ENCODE measurements at regions not wholly inside any gene's neighbourhood (a gene's known extent, or its start where the extent isn't known, plus 50 kb on each side); places are given as distances from the start of the nearest gene placed in this dataset.

DNA sequence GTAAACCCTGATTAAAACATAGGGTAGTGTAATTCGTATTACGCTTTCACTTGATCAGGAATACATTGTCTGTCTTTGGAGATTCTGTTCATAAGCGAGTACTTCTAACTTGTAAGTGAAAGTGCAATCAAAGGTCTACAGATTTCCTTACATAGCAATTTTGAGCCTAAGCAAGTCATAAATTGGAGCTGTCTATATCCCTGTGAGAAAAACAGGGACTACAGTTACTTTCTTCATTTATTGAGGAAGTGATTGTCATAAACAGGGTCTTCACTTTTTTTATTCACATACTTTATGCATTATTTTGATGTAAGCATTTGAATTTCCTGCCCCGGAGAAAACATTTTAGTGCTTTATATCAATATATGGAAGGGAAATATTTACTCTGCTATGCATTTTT lies 670.4 kb downstream of the CBLN2 start:
- no peaks in the 10 kb centered on the region for H3K27me3 ChIP-seq
- no peaks in the 10 kb centered on the region for H3K9me3 ChIP-seq
- no peak overlapping the region for H3K4me3 ChIP-seq
- no peaks in the 10 kb centered on the region for H3K36me3 ChIP-seq
- ATAC-seq, result no peak
- TF ChIP-seq CTCF (IDR thresholded peaks at IDR 0.05), result no peak
- intact Hi-C loops (cut with DNase I), result no loop called here
- DNase-seq, result no peak
- H3K27ac ChIP-seq, result no peak overlapping the region
- H3K4me1 ChIP-seq, result no peaks in the 10 kb centered on the region

DNA sequence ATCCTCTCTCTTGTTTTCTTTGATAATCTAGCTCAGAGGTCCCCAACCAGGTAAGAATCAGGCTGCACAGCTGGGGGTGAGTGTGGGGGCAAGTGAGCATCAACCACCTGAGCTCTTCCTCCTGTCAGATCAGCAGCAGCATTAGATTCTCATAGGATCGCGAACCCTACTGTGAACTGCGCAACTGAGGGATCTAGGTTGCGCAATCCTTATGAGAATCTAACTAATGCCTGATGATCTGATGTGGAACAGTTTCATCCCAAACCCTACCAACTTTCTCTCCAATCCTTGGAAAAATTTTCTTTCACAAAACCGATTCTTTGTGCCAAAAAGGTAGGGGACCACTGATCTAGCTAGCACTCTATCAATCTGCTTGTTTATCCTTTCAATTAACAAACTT lies 678.3 kb downstream of the CBLN2 start:
- Histone ChIP-seq H3K27ac (no peak overlapping the region), H3K27me3 (no peaks in the 10 kb centered on the region), H3K4me1 (no peaks in the 10 kb centered on the region), H3K36me3 (no peaks in the 10 kb centered on the region), H3K4me3 (no peak overlapping the region), H3K9me3 (no peaks in the 10 kb centered on the region)
- ATAC-seq (no peak), DNase-seq (no peak)
- intact Hi-C loops (cut with DNase I), result no loop called here
- TF ChIP-seq CTCF (IDR thresholded peaks at IDR 0.05), result no peak

DNA sequence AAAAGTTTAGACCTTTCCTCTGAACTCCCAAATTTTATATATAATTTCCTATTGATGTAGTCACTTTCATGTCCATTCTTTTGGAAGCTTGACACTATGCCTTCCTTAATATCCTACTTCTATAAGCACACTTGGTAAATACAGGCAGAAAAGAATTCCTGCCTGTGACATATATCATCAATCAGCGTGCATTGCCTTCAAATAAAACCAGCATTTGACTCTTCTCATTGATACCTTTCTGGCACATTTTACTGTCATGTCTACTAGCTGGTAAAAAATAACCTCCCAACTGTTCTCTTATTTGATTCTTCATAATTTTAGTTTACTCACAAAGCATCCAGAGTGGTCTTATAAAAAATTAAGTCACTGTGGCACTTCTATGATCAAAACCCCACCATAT lies 693.5 kb downstream of the CBLN2 start:
- Histone ChIP-seq H3K4me1 (no peaks in the 10 kb centered on the region), H3K27me3 (no peaks in the 10 kb centered on the region), H3K9me3 (peaks cover 0 to 13% of the 10 kb centered on the region in 2 donors), H3K27ac (no peak overlapping the region), H3K4me3 (no peak overlapping the region), H3K36me3 (no peaks in the 10 kb centered on the region)
- intact Hi-C loops (cut with DNase I), result no loop called here
- ATAC-seq, result no peak
- DNase-seq, result no peak
- no peak for TF ChIP-seq CTCF (IDR thresholded peaks at IDR 0.05)

DNA sequence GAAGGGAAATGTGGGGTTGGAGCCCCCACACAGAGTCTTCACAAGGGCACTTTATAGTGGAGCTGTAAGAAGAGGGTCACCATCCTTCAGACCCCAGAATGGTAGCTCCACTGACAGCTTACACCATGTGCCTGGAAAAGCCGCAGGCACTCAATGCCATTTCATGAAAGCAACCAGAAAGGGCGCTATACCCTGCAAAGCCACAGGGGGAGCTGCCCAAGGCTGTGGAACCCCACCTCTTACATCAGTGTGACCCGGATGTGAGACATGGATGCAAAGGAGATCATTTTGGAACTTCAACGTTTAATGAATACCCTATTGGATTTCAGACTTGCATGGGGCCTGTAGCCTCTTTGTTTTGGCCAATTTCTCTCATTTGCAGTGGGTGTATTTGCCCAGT lies 694.7 kb downstream of the CBLN2 start:
- Histone ChIP-seq H3K4me1 (no peaks in the 10 kb centered on the region), H3K27me3 (no peaks in the 10 kb centered on the region), H3K27ac (no peak overlapping the region), H3K4me3 (no peak overlapping the region), H3K9me3 (peaks cover 0 to 13% of the 10 kb centered on the region in 2 donors), H3K36me3 (no peaks in the 10 kb centered on the region)
- DNase-seq (no peak), ATAC-seq (no peak)
- TF ChIP-seq CTCF (IDR thresholded peaks at IDR 0.05), result no peak
- intact Hi-C loops (cut with DNase I), result no loop called here

DNA sequence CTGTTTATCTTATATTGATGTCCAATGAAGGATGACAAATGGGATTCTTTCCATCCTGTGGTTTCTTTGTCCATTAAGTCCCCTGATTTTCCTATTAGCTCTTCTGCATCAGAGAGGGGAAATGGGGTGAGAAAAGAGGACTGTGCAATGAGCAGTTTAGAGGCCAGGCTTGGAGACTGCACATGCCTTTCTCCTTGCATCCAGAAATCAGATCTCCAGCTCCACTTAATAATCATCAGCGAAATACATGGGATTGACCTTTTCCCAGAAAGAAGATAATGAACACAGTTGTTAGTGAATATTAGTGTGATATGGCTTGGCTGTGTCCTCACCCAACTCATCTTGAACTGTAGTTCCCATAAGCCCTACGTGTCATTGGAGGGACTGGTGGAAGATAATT lies 697.4 kb downstream of the CBLN2 start:
- H3K4me3 ChIP-seq, result no peak overlapping the region
- DNase-seq (no peak), ATAC-seq (no peak)
- intact Hi-C loops (cut with DNase I), result no loop called here
- TF ChIP-seq CTCF (IDR thresholded peaks at IDR 0.05), result no peak
- no peaks in the 10 kb centered on the region for H3K4me1 ChIP-seq
- no peaks in the 10 kb centered on the region for H3K36me3 ChIP-seq
- no peak overlapping the region for H3K27ac ChIP-seq
- no peaks in the 10 kb centered on the region for H3K27me3 ChIP-seq
- peaks cover 0 to 13% of the 10 kb centered on the region in 2 donors for H3K9me3 ChIP-seq

Data from left lung (tissue), 4 donors.